ENCODE measurements at regions not wholly inside any gene's neighbourhood (a gene's known extent, or its start where the extent isn't known, plus 50 kb on each side); places are given as distances from the start of the nearest gene placed in this dataset.

DNA sequence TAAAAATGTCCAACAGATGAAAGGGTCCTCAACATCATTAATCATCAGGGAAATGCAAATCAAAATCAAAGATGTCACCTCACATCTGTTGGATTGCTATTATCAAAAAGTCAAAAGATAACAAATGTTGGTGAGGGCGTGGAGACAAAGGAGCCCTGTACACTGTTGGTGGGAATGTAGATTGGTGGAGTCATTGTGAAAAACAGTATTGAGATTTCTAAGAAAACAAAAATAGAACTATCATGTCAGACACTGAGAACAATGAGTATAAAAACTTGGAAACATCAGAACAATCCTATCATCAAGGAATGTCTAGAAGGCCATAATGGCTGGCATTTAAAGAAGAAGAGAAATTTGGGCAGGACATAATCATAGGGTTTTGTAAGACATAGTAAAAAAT lies 209.2 kb upstream of the PTGFR start:
- TF ChIP-seq, protein P1, sequence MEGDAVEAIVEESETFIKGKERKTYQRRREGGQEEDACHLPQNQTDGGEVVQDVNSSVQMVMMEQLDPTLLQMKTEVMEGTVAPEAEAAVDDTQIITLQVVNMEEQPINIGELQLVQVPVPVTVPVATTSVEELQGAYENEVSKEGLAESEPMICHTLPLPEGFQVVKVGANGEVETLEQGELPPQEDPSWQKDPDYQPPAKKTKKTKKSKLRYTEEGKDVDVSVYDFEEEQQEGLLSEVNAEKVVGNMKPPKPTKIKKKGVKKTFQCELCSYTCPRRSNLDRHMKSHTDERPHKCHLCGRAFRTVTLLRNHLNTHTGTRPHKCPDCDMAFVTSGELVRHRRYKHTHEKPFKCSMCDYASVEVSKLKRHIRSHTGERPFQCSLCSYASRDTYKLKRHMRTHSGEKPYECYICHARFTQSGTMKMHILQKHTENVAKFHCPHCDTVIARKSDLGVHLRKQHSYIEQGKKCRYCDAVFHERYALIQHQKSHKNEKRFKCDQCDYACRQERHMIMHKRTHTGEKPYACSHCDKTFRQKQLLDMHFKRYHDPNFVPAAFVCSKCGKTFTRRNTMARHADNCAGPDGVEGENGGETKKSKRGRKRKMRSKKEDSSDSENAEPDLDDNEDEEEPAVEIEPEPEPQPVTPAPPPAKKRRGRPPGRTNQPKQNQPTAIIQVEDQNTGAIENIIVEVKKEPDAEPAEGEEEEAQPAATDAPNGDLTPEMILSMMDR (IDR thresholded peaks at IDR 0.05; ENCODE audit: extremely low read depth, missing control alignments): no peak
- no peak for DNase-seq (ENCODE audit: low spot score)

DNA sequence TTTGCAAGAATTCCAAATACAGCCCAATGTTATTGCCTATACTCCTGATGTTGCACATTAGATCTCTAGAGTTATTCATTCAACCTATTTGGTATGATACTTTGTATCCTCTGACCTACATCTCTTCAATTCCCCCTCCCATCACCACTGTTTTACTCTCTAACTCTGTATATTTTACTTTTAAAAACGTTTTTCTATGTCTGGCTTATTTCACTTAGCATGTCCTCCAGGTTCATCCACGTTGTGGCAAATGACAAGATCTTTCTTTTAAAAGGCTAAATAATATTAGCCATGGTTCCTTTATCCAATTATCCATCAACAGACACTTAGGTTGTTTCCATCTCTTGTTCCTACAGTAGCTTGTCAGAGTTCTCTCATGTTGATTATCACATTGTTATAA lies 207.1 kb upstream of the PTGFR start:
- TF ChIP-seq, protein P1 (IDR thresholded peaks at IDR 0.05; ENCODE audit: extremely low read depth, missing control alignments): no peak
- DNase-seq (ENCODE audit: low spot score): no peak

- TF ChIP-seq, protein P1 (IDR thresholded peaks at IDR 0.05; ENCODE audit: extremely low read depth, missing control alignments): no peak
These were observed 206.4 kb upstream of the PTGFR start for GRCh38 chr1:78284354-78284753.

DNA sequence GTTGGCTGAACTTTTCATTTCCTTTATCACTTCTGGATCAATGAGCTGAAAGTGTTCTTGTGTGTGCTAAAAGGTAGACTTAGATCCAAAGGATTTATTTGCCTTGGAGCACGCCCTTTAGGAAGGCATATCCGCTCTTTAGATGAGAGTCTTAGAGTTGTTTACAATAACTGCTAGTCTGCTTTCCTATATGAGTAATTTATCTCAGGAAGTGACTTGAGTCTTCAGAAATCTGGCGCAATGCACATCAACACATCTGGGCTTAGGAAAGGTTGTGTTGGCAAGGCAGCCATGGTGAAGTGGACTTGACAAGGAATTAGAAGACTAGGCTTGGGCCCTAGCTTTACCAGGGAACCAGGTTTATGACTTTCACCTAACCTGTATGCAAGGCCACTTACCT lies 204.1 kb upstream of the PTGFR start:
- TF ChIP-seq, protein P1 (IDR thresholded peaks at IDR 0.05; ENCODE audit: extremely low read depth, missing control alignments): no peak
- DNase-seq (ENCODE audit: low spot score): no peak

More at GRCh38 chr1:78284354-78284753, 206.4 kb upstream of the PTGFR start:
- DNase-seq (ENCODE audit: low spot score): no peak

DNA sequence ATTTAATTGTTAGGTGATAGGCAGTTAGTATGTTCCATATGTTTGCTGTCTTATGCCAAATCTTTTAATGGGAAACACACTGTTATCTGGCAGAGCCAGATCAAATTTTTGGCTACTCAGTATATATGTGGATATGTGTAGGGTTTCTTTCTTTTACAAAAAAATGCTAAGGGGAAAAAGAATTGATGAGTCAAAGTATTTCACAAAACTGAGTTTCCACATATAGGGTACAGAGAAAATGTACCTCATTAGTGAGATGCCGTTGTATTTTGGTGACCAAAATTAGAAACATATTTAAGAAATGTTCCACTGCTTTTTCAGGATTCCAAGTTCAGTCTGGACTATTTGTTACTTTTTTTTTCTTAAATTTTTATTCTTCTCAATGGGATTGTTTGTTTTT lies 201.2 kb upstream of the PTGFR start:
- TF ChIP-seq, protein P1 (IDR thresholded peaks at IDR 0.05; ENCODE audit: extremely low read depth, missing control alignments): no peak
- DNase-seq (ENCODE audit: low spot score): no peak

GRCh38 chr1:78291418-78291817 lies 199.4 kb upstream of the PTGFR start:
- no peak for DNase-seq (ENCODE audit: low spot score)
- TF ChIP-seq, protein P1 (IDR thresholded peaks at IDR 0.05; ENCODE audit: extremely low read depth, missing control alignments): no peak

DNA sequence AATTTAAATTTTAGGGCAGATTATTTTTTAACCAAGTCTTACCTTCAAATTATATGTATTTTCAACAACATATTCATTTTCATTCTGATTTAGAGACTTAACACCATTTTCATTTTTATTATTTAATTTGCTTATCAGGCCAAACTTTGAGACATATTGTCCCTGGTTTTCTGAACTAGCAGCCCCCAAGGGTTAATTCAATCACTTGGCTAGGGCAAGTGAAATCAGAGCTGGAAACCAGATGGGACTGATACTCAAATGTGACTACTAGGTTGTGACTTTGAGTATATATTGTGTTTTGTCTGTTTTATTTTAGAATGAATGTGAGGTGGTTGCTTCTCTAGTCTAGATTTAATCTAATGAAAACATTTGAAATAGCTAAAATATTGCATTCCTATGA lies 198.9 kb upstream of the PTGFR start:
- TF ChIP-seq, protein P1 (IDR thresholded peaks at IDR 0.05; ENCODE audit: extremely low read depth, missing control alignments): no peak
- DNase-seq (ENCODE audit: low spot score): no peak
